Left kidney (tissue), 1 donor: ENCODE measurements at regions not wholly inside any gene's neighbourhood (a gene's known extent, or its start where the extent isn't known, plus 50 kb on each side); places are given as distances from the start of the nearest gene placed in this dataset.

ENCODE experiments used
- DNase-seq: peaks from one replicate; pipeline ENCODE4 v3.0.0-alpha.2; 2013

DNA sequence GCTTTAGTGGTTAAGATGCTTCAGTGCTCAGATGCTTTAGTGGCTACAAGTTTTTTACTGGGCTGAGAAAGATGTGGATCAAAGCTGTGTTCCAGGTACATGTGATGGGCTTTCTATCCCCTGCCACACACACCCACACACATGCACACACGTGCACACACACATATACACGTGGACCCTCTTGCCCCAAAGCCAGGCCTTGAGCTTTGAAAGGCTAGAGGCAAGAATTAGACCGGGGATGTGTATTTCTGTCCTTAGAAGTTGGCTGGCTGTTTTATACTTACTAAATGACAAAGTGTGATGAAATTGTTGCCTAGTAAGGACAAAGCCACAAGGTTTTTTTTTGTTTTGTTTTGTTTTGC is 376.5 kb downstream of the C12orf75 start:
- DNase-seq: no peak

- DNase-seq: peak; percentile 33
These were observed 383.3 kb downstream of the C12orf75 start for GRCh38 chr12:105713606-105714305.

DNA sequence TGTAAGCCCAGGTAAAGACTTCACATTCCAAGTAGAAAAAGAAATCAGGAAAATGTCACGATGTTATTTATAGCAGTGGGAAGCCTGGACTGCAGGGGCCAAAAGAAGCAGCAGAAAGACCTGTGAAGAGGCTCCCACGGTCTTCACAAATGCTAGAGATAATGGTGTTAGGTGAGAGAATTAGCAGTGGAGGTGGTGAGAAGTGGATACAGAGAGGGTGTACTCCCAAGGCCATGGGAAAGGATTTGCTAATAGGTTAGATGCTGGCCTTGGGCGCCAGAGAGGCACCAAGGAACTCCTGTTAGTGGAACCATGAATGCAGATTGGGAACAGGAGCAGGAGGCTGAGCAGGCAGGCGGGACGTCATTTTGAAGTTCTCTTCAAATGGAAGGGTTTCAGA is 386.1 kb downstream of the C12orf75 start:
- no peak for DNase-seq

DNA sequence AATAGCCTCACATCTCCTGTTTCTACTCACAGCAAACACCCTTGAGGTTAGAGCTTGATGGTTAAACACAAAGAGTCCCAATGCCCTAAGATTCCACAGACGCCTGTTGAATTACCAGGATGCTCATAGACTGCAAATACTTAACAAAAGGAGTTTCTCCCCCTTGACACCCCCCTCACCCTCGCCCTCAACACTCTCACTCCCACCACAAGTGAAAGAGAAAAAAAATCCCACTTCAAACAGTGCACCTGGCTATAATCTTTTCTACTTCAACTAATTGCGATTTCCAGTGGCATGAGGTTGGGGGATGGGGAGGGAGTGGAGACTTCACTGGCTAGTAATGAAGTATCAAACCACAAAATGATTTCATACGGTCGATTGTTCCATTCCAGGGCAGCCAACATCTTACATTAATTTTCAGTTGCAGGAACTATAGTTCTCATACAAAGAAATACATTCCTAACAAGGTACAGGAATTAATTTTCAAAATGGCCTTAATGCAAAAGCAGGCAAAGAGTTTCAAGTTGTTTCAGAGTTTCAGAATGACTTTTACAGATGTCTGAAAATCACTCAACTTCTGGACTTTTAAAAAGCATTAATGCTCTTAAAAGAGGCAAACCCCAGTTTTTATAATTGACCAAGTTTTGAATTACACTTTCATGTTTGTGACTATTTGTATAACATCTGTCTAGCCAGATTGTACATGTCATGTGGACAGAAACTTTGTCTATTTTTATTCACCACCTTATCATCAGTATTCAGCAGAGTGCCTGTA is 390.7 kb downstream of the C12orf75 start:
- DNase-seq: no peak

- DNase-seq: no peak
These were observed 391.4 kb downstream of the C12orf75 start for GRCh38 chr12:105721891-105722290.

- DNase-seq: no peak
These were observed 392.6 kb downstream of the C12orf75 start for GRCh38 chr12:105723066-105723465.

DNA sequence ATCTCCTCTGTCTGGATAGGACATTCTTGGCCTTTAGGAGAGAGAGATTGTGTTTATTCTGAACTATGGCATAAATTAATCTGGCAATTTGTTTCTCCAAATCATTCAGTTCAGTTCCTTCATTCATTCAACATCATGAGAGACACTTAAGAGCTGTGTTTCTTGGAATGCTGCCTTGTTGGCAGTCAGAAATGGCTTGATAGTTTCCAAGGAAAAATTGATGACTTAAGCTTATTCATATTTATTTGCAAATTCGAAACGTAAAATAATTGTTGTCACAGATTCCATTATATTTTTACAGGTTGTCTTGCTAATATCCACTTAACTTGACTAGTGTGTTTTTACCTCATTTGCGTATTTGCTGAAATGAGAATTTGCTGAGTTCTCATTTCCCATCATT is 393.0 kb downstream of the C12orf75 start:
- DNase-seq: no peak

GRCh38 chr12:105724641-105725040 is 394.1 kb downstream of the C12orf75 start:
- DNase-seq: no peak

DNA sequence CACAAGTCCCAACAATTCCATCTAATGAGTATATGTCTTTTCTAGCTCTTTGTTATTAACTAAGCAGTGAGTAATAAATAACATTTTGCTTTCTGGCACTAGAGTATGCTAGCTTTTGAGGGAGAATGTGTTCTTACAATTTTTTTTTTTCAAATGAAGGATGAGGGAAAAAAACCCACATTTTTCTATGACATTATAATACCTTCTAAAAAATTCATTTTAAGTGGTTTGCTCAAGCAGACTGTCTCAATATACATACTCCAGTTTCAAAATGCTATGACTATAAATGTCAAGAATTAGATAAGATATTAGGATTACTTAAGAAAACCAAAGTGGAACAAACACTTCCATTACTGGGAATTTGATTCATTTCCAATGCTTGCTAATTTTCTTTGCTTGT is 394.6 kb downstream of the C12orf75 start:
- DNase-seq: no peak

GRCh38 chr12:105729181-105729771 is 398.8 kb downstream of the C12orf75 start:
- DNase-seq: no peak

- DNase-seq: no peak
These were observed 399.4 kb downstream of the C12orf75 start for GRCh38 chr12:105729926-105730325.

DNA sequence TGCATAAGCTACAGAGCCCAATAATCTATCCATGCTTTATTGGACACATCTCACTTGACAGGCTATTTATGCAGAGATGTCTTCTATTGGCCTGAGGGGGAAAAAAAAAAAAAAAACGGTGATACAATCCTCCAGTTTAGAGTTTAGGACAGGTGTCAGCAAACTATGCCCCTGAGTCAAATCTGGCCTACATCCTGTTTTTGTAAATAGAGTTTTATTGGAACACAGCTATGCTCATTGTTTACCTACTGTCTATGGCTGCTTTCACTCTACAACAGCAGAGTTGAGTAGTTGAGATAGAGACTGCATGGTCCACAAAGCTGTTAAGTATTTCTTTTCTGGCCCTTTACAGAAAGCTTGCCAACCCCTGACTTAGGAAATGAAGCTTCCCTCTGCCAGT is 403.1 kb downstream of the C12orf75 start:
- no peak for DNase-seq

- no peak for DNase-seq
These were observed 402.3 kb downstream of the NUAK1 start for GRCh38 chr12:105736498-105736897.

GRCh38 chr12:105738051-105738450 is 400.7 kb downstream of the NUAK1 start:
- DNase-seq: no peak

DNA sequence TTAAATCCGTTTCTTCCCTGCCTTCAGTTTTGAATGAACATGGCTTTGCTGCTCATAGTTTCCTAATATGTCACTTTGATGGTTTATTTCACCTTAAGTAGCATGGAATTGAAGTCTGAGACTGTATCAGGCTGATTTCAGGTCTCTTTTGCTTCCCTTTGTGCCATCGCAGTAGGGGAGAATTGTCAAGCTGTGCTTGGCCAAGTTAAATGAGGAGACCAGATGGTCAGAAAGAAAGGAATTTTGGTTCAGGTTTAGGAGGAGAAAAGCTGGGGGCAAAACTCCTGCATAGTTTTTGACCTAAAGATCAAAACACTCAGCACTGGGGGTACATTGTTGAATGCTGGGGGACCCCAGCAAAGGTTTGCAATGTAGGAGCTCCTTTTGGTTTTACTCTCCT is 398.4 kb downstream of the NUAK1 start:
- no peak for DNase-seq

DNA sequence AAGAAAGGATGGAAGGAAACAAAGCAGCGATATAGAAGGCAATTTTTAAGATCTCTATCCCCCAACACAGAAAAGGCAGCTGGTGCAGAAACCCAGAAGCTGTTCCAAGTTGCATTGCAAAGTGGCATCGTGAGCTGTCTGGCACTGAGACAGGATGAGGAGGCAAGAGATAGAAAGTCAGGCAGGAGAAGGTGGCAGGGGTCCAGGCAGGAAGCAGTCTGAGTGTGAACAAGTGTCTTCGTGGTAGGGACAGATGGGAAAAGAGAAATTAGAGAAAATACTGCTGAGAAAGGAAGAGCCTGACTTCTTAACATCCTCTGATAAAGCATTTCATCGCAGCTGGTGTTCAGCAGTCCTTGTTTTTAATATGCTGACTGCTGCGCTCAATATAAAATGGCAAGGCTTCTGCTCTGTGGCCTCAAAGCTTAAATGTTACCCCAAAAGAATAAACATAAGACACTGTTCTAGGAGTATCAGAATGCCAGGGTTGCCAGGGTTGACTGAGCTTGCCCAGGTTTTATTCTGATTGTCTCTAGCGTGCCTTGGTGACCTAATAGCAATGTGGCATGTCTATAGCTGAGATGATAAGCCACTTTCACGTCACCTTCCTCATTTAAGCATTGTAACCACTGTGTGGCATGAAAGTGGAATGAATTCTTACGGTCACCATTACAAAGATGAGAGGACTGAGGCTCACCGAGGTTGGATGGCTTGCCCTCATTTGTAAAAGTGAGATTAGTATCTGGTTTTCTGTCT is 397.6 kb downstream of the NUAK1 start:
- no peak for DNase-seq

GRCh38 chr12:105741786-105742566 is 396.8 kb downstream of the NUAK1 start:
- no peak for DNase-seq

DNA sequence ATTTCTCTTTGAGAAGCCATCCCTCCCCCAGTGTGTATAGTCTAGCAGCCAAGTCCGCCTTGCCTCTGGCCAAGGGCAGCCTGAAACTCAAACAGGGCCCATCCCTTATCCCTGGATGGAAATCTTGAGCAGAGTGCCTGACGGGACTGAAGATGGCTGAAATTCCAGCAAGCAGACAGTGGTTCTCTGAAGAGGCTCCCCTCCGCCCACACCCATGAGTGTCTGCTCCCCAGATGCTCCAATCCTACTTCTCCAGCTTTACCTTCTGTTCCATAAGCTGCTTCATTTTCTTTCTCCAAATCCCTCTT is 396.2 kb downstream of the NUAK1 start:
- DNase-seq: no peak

GRCh38 chr12:105744371-105745058 is 394.2 kb downstream of the NUAK1 start:
- no peak for DNase-seq

- no peak for DNase-seq
These were observed 392.9 kb downstream of the NUAK1 start for GRCh38 chr12:105745811-105746210.

GRCh38 chr12:105748806-105749600 is 389.8 kb downstream of the NUAK1 start:
- DNase-seq: no peak
